HepG2 (cell line): ENCODE measurements at regions not wholly inside any gene's neighbourhood (a gene's known extent, or its start where the extent isn't known, plus 50 kb on each side); places are given as distances from the start of the nearest gene placed in this dataset.

Experiments
- ASH2L ChIP-seq: fragments of 300-600, 200-600 bp; sonication (generic); IDR thresholded peaks from 2 replicates; pipeline ENCODE4 v1.7.0; 2017; ENCODE audit warnings: low read depth, mild to moderate bottlenecking, moderate library complexity, mixed read lengths, low read length; ENCODE audit not compliant: insufficient read length
- CTCF ChIP-seq: sonication (generic); formaldehyde crosslinking; IDR thresholded peaks from 2 replicates; pipeline ENCODE4 v1.5.0; 2020; ENCODE audit warnings: mild to moderate bottlenecking, missing genetic modification reagents, moderate library complexity
- MED1 ChIP-seq: sonication (generic); formaldehyde crosslinking; IDR thresholded peaks from 2 replicates; pipeline ENCODE4 v1.4.0; 2020; ENCODE audit warnings: missing genetic modification reagents
- USF2 ChIP-seq, 2 experiments: sonication (generic) in 1 of 2; formaldehyde crosslinking in 1 of 2; IDR thresholded peaks; 2 replicates each; pipeline versions ENCODE4 v1.5.1 to v1.6.1; 2011 to 2020; ENCODE audit warnings: borderline replicate concordance in 1 of 2, low read depth in 1 of 2, low read length in 1 of 2, mild to moderate bottlenecking in 1 of 2, missing genetic modification reagents in 1 of 2, moderate library complexity in 1 of 2
- ZNF124 ChIP-seq: sonication (generic); formaldehyde crosslinking; IDR thresholded peaks from 2 replicates; pipeline ENCODE4 v1.4.0; 2020; ENCODE audit warnings: missing genetic modification reagents
- ZNF619 ChIP-seq: sonication (generic); formaldehyde crosslinking; IDR thresholded peaks from 2 replicates; pipeline ENCODE4 v1.4.0; 2020; ENCODE audit warnings: mild to moderate bottlenecking, missing genetic modification reagents

GRCh38 chr11:23789938-23790371 lies 706.9 kb upstream of the LUZP2 start:
- TF ChIP-seq CTCF (CRISPR knock-in tag) (no peak), ASH2L (no peak), ZNF619 (CRISPR knock-in tag) (no peak), MED1 (CRISPR knock-in tag) (no peak), USF2 (IDR thresholded peaks at IDR 0.05; ENCODE audit: low read depth, low read length) (no peak), USF2 (CRISPR knock-in tag; IDR thresholded peaks at IDR 0.05; ENCODE audit: borderline replicate concordance) (no peak), ZNF124 (CRISPR knock-in tag) (no peak)
